Lower leg skin (tissue), 3 donors: ENCODE measurements at regions not wholly inside any gene's neighbourhood (a gene's known extent, or its start where the extent isn't known, plus 50 kb on each side); places are given as distances from the start of the nearest gene placed in this dataset.

Experiments
- POLR2A ChIP-seq, 2 donors: fragments of 450-650 bp; IDR thresholded peaks; one replicate each; pipeline ENCODE4 v1.6.1; 2016 to 2017; ENCODE audit warnings: antibody characterized with exemption in 2 of 2, mild to moderate bottlenecking in 1 of 2, moderate library complexity in 1 of 2
- TF ChIP-seq, protein P1 (sequence below), 3 donors: fragments of 450-650 bp; IDR thresholded peaks; one replicate each; pipeline ENCODE4 v1.5.1; 2016; ENCODE audit warnings: antibody characterized with exemption in 3 of 3, mild to moderate bottlenecking in 3 of 3, moderate library complexity in 2 of 3

DNA sequence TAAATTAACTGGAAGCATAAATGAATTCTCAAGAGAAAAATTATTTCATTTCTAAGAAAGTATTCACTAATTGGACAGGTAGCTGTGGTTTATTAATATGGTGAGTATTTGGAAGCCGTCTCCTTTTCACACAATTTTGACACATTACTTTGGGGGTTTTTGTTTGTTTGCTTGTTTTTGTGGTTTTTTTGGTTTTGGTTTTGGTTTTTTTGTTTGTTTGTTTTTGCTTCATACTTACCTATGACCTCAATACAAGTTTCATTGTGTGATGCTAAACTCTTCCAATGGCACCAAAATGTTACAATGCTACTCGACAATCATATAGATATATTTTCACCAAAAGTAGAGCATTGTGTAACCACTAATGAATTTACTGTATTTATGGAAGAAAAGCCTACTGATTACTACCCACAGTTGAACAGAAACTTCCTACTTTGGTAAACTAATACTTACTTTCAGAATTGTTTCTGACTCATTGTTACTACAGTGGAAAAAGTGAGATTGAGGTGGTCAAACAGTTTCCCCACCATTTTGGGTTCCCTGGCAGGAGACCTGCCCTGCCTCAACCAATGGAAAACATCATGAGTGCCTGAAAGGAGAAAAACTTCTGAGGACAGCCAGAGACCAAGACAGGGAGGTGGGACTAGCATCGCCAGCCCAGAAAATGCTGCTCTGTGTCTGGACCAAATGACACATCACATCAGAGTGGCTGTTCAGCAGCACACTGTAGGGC is 443.1 kb downstream of the HNRNPD start:
- TF ChIP-seq, protein P1, sequence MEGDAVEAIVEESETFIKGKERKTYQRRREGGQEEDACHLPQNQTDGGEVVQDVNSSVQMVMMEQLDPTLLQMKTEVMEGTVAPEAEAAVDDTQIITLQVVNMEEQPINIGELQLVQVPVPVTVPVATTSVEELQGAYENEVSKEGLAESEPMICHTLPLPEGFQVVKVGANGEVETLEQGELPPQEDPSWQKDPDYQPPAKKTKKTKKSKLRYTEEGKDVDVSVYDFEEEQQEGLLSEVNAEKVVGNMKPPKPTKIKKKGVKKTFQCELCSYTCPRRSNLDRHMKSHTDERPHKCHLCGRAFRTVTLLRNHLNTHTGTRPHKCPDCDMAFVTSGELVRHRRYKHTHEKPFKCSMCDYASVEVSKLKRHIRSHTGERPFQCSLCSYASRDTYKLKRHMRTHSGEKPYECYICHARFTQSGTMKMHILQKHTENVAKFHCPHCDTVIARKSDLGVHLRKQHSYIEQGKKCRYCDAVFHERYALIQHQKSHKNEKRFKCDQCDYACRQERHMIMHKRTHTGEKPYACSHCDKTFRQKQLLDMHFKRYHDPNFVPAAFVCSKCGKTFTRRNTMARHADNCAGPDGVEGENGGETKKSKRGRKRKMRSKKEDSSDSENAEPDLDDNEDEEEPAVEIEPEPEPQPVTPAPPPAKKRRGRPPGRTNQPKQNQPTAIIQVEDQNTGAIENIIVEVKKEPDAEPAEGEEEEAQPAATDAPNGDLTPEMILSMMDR (IDR thresholded peaks at IDR 0.05): no peak
- TF ChIP-seq POLR2A (IDR thresholded peaks at IDR 0.05): no peak
